Epidermal melanocyte (primary cell): ENCODE measurements at regions not wholly inside any gene's neighbourhood (a gene's known extent, or its start where the extent isn't known, plus 50 kb on each side); places are given as distances from the start of the nearest gene placed in this dataset.
A peak's percentile ranks its signal among the peaks of the same experiment; 100 is the strongest.

Experiments used
- DNase-seq: peaks from one replicate; pipeline ENCODE4 v3.0.0; 2011; ENCODE audit warnings: low spot score; ENCODE audit not compliant: insufficient read length

- no peak for DNase-seq
Observed at GRCh38 chr4:141402712-141403111, 182.0 kb downstream of the ZNF330 start.

- DNase-seq, result no peak
Observed at GRCh38 chr4:141403782-141404181, 183.1 kb downstream of the ZNF330 start.

GRCh38 chr4:141406237-141406636 lies 185.5 kb downstream of the ZNF330 start:
- DNase-seq, result no peak

- no peak for DNase-seq
Observed at GRCh38 chr4:141409556-141409955, 188.9 kb downstream of the ZNF330 start.

- DNase-seq, result no peak
Observed at GRCh38 chr4:141410839-141411238, 190.1 kb downstream of the ZNF330 start.

- no peak for DNase-seq
Observed at GRCh38 chr4:141411936-141412335, 191.2 kb downstream of the ZNF330 start.

- DNase-seq, result no peak
Observed at GRCh38 chr4:141413366-141413765, 192.7 kb downstream of the ZNF330 start.

GRCh38 chr4:141415651-141416050 lies 195.0 kb downstream of the ZNF330 start:
- no peak for DNase-seq

- DNase-seq, result no peak
Observed at GRCh38 chr4:141416219-141416618, 195.5 kb downstream of the ZNF330 start.

- DNase-seq, result no peak
Observed at GRCh38 chr4:141416677-141417363, 196.1 kb downstream of the ZNF330 start.

GRCh38 chr4:141417387-141417786 lies 196.7 kb downstream of the ZNF330 start:
- no peak for DNase-seq

GRCh38 chr4:141425124-141425523 lies 204.4 kb downstream of the ZNF330 start:
- no peak for DNase-seq

- no peak for DNase-seq
Observed at GRCh38 chr4:141427726-141428296, 207.1 kb downstream of the ZNF330 start.

GRCh38 chr4:141429933-141430332 lies 206.4 kb upstream of the IL15 start:
- DNase-seq, result no peak

- no peak for DNase-seq
Observed at GRCh38 chr4:141430686-141431085, 205.7 kb upstream of the IL15 start.

GRCh38 chr4:141432000-141432712 lies 204.2 kb upstream of the IL15 start:
- no peak for DNase-seq

GRCh38 chr4:141435446-141436225 lies 200.7 kb upstream of the IL15 start:
- no peak for DNase-seq

- DNase-seq, result no peak
Observed at GRCh38 chr4:141439223-141439622, 197.2 kb upstream of the IL15 start.

- no peak for DNase-seq
Observed at GRCh38 chr4:141447761-141448160, 188.6 kb upstream of the IL15 start.

- DNase-seq, result no peak
Observed at GRCh38 chr4:141448490-141448889, 187.9 kb upstream of the IL15 start.

- DNase-seq, result no peak
Observed at GRCh38 chr4:141449927-141450326, 186.5 kb upstream of the IL15 start.

- DNase-seq, result peak; percentile 41
Observed at GRCh38 chr4:141455651-141456050, 180.7 kb upstream of the IL15 start.
